Trophoblast cell (in vitro differentiated cells and primary cell): ENCODE measurements at regions not wholly inside any gene's neighbourhood (a gene's known extent, or its start where the extent isn't known, plus 50 kb on each side); places are given as distances from the start of the nearest gene placed in this dataset.

ENCODE experiments used
- DNase-seq, 2 donors: peaks; one replicate each; pipeline ENCODE4 v3.0.0-alpha.2; 2016
- H2AFZ ChIP-seq: 2 replicates; pipeline ENCODE4 v1.6.1; 2013; ENCODE audit warnings: low read length, moderate library complexity, mild to moderate bottlenecking; ENCODE audit not compliant: insufficient read depth, poor library complexity
- H2AK5ac ChIP-seq: 2 replicates; pipeline ENCODE4 v1.6.1; 2013; ENCODE audit warnings: mild to moderate bottlenecking, low read length
- H2BK120ac ChIP-seq: 2 replicates; pipeline ENCODE4 v1.6.1; 2013; ENCODE audit warnings: low read length, mild to moderate bottlenecking, moderate library complexity; ENCODE audit not compliant: insufficient read depth, poor library complexity
- H2BK12ac ChIP-seq: 2 replicates; pipeline ENCODE4 v1.6.1; 2013; ENCODE audit warnings: mild to moderate bottlenecking, low read length, moderate library complexity
- H2BK5ac ChIP-seq: 2 replicates; pipeline ENCODE4 v1.6.1; 2013; ENCODE audit warnings: low read length, low read depth, moderate library complexity, mild to moderate bottlenecking; ENCODE audit not compliant: poor library complexity
- H3K14ac ChIP-seq: 2 replicates; pipeline ENCODE4 v1.6.1; 2013; ENCODE audit warnings: mild to moderate bottlenecking, low read length
- H3K18ac ChIP-seq: 2 replicates; pipeline ENCODE4 v1.6.1; 2013; ENCODE audit warnings: mild to moderate bottlenecking, low read length
- H3K23ac ChIP-seq: 2 replicates; pipeline ENCODE4 v1.6.1; 2013; ENCODE audit warnings: low read length
- H3K27ac ChIP-seq: 2 replicates; pipeline ENCODE4 v1.5.1; 2013; ENCODE audit warnings: low read depth, mild to moderate bottlenecking, inconsistent platforms, low read length, moderate library complexity
- H3K27me3 ChIP-seq: 2 replicates; pipeline ENCODE4 v1.6.1; 2013; ENCODE audit warnings: inconsistent platforms, mild to moderate bottlenecking, low read length, moderate library complexity; ENCODE audit not compliant: insufficient read depth
- H3K36me3 ChIP-seq, 2 experiments: 1 replicate in 1 of 2; 2 replicates in 1 of 2; pipeline ENCODE4 v1.6.1; 2013; ENCODE audit warnings: low read length in 2 of 2, mild to moderate bottlenecking in 2 of 2, moderate library complexity in 1 of 2; ENCODE audit not compliant: insufficient read depth in 2 of 2, control insufficient read depth in 1 of 2
- H3K4ac ChIP-seq: 2 replicates; pipeline ENCODE4 v1.6.1; 2013; ENCODE audit warnings: low read depth, mild to moderate bottlenecking, low read length, moderate library complexity
- H3K4me1 ChIP-seq, 2 experiments: 1 replicate in 1 of 2; 2 replicates in 1 of 2; pipeline ENCODE4 v1.6.1; 2013; ENCODE audit warnings: low read length in 2 of 2, mild to moderate bottlenecking in 2 of 2, moderate library complexity in 1 of 2; ENCODE audit not compliant: insufficient read depth in 2 of 2, control insufficient read depth in 1 of 2
- H3K4me2 ChIP-seq: 2 replicates; pipeline ENCODE4 v1.6.1; 2013; ENCODE audit warnings: inconsistent platforms, mild to moderate bottlenecking, low read length, moderate library complexity
- H3K4me3 ChIP-seq: 2 replicates; pipeline ENCODE4 v1.5.1; 2013; ENCODE audit warnings: mild to moderate bottlenecking, low read depth, low read length, inconsistent platforms
- H3K79me1 ChIP-seq: one replicate; pipeline ENCODE4 v1.6.1; 2013; ENCODE audit warnings: low read length
- H3K79me2 ChIP-seq: 2 replicates; pipeline ENCODE4 v1.6.1; 2013; ENCODE audit warnings: low read length, mild to moderate bottlenecking; ENCODE audit not compliant: control insufficient read depth, insufficient read depth, poor library complexity
- H3K9ac ChIP-seq: 2 replicates; pipeline ENCODE4 v1.6.1; 2013; ENCODE audit warnings: mild to moderate bottlenecking, low read length
- H3K9me3 ChIP-seq: 2 replicates; pipeline ENCODE4 v1.6.1; 2013; ENCODE audit warnings: low read depth, mild to moderate bottlenecking, control low read depth, inconsistent platforms, low read length; ENCODE audit not compliant: insufficient read depth
- H4K12ac ChIP-seq: 2 replicates; pipeline ENCODE4 v1.6.1; 2013; ENCODE audit warnings: low read depth, mild to moderate bottlenecking, low read length, moderate library complexity
- H4K8ac ChIP-seq: 2 replicates; pipeline ENCODE4 v1.6.1; 2013; ENCODE audit warnings: low read depth, mild to moderate bottlenecking, low read length, moderate library complexity
- H4K91ac ChIP-seq: one replicate; pipeline ENCODE4 v1.6.1; 2013; ENCODE audit warnings: low read depth, mild to moderate bottlenecking, low read length, moderate library complexity
- WGBS: extraction: QIAGEN DNeasy Blood & Tissue Kit; methylation state at CpG from one replicate; pipeline ENCODE4 v1.1.7; 2013; ENCODE audit warnings: missing lambda C conversion rate; ENCODE audit not compliant: insufficient read length, insufficient coverage; ENCODE audit errors: extremely low coverage; 5-methylcytosine and 5-hydroxymethylcytosine counted together

- H3K4me3 ChIP-seq = no peak overlapping the region
- DNase-seq = no peak
- H3K14ac ChIP-seq = no peak overlapping the region
- no peaks in the 10 kb centered on the region for H3K79me2 ChIP-seq
- no peak overlapping the region for H3K4ac ChIP-seq
- no peak overlapping the region for H3K18ac ChIP-seq
- no peak overlapping the region for H2BK5ac ChIP-seq
- no CpG with 5 or more reads among the region's 4 CpGs for WGBS
- no peaks in the 10 kb centered on the region for H3K36me3 ChIP-seq
- no peak overlapping the region for H2BK12ac ChIP-seq
- H3K79me1 ChIP-seq = peaks cover 5% of the 10 kb centered on the region
- no peak overlapping the region for H4K12ac ChIP-seq
- no peak overlapping the region for H2BK120ac ChIP-seq
- H3K9me3 ChIP-seq = no peaks in the 10 kb centered on the region
- no peak overlapping the region for H3K4me2 ChIP-seq
- no peak overlapping the region for H4K91ac ChIP-seq
- H2AK5ac ChIP-seq = no peak overlapping the region
- H3K27ac ChIP-seq = no peak overlapping the region
- H3K23ac ChIP-seq = no peak overlapping the region
- no peaks in the 10 kb centered on the region for H3K27me3 ChIP-seq
- peaks cover 8 to 12% of the 10 kb centered on the region in 2 experiments for H3K4me1 ChIP-seq
- H3K9ac ChIP-seq = no peak overlapping the region
- H2AFZ ChIP-seq = no peak overlapping the region
- H4K8ac ChIP-seq = no peak overlapping the region
Measured at GRCh38 chr5:159759791-159760290, 156.4 kb upstream of the ADRA1B start.

GRCh38 chr5:159762921-159763320, 153.4 kb upstream of the ADRA1B start:
- H3K4me1 ChIP-seq = peaks cover 8 to 12% of the 10 kb centered on the region in 2 experiments
- peaks cover 5% of the 10 kb centered on the region for H3K79me1 ChIP-seq
- H3K27ac ChIP-seq = no peak overlapping the region
- DNase-seq = no peak
- no CpG with 5 or more reads among the region's 2 CpGs for WGBS
- no peak overlapping the region for H2AFZ ChIP-seq
- H3K36me3 ChIP-seq = no peaks in the 10 kb centered on the region
- no peaks in the 10 kb centered on the region for H3K9me3 ChIP-seq
- no peaks in the 10 kb centered on the region for H3K79me2 ChIP-seq
- no peak overlapping the region for H3K23ac ChIP-seq
- no peak overlapping the region for H4K8ac ChIP-seq
- H3K14ac ChIP-seq = no peak overlapping the region
- H3K9ac ChIP-seq = no peak overlapping the region
- no peak overlapping the region for H2BK12ac ChIP-seq
- no peak overlapping the region for H2BK120ac ChIP-seq
- no peak overlapping the region for H2BK5ac ChIP-seq
- H3K18ac ChIP-seq = no peak overlapping the region
- no peak overlapping the region for H4K12ac ChIP-seq
- H4K91ac ChIP-seq = no peak overlapping the region
- H3K27me3 ChIP-seq = no peaks in the 10 kb centered on the region
- no peak overlapping the region for H3K4me2 ChIP-seq
- H3K4ac ChIP-seq = no peak overlapping the region
- H2AK5ac ChIP-seq = no peak overlapping the region
- H3K4me3 ChIP-seq = no peak overlapping the region

GRCh38 chr5:159763562-159763961, 152.7 kb upstream of the ADRA1B start:
- no peak overlapping the region for H3K4ac ChIP-seq

GRCh38 chr5:159764283-159765134, 151.8 kb upstream of the ADRA1B start:
- Histone ChIP-seq H3K23ac (no peak overlapping the region), H2AK5ac (no peak overlapping the region), H3K36me3 (no peaks in the 10 kb centered on the region), H2BK120ac (no peak overlapping the region), H3K4me3 (no peak overlapping the region), H3K79me2 (no peaks in the 10 kb centered on the region), H3K9me3 (no peaks in the 10 kb centered on the region), H4K12ac (no peak overlapping the region), H4K91ac (no peak overlapping the region), H3K4me2 (no peak overlapping the region), H3K27me3 (no peaks in the 10 kb centered on the region), H2BK5ac (no peak overlapping the region), H2BK12ac (no peak overlapping the region), H3K14ac (peak overlapping the region; percentile 16), H3K18ac (no peak overlapping the region), H3K27ac (no peak overlapping the region), H4K8ac (peak overlapping the region; percentile 6), H3K9ac (no peak overlapping the region), H3K4me1 (peaks cover 8 to 12% of the 10 kb centered on the region in 2 experiments), H3K79me1 (peaks cover 5% of the 10 kb centered on the region), H3K4ac (no peak overlapping the region), H2AFZ (no peak overlapping the region)
- no CpG with 5 or more reads among the region's 7 CpGs for WGBS
- peak; percentile 85 to 96 for DNase-seq

More at GRCh38 chr5:159763562-159763961, 152.7 kb upstream of the ADRA1B start:
- no peak overlapping the region for H2AK5ac ChIP-seq
- H4K12ac ChIP-seq = no peak overlapping the region
- no peak overlapping the region for H3K4me2 ChIP-seq
- DNase-seq = peak; percentile 15 to 42
- peaks cover 8 to 12% of the 10 kb centered on the region in 2 experiments for H3K4me1 ChIP-seq
- H3K9ac ChIP-seq = no peak overlapping the region
- H3K79me2 ChIP-seq = no peaks in the 10 kb centered on the region
- no peak overlapping the region for H3K18ac ChIP-seq
- H2AFZ ChIP-seq = no peak overlapping the region
- H3K27me3 ChIP-seq = no peaks in the 10 kb centered on the region
- H4K91ac ChIP-seq = peak overlapping the region; percentile 51
- H2BK5ac ChIP-seq = no peak overlapping the region
- H3K14ac ChIP-seq = peak overlapping the region; percentile 16
- H2BK120ac ChIP-seq = no peak overlapping the region
- H2BK12ac ChIP-seq = no peak overlapping the region
- no peaks in the 10 kb centered on the region for H3K36me3 ChIP-seq
- WGBS = no CpG with 5 or more reads among the region's 9 CpGs
- no peaks in the 10 kb centered on the region for H3K9me3 ChIP-seq
- H4K8ac ChIP-seq = peak overlapping the region; percentile 6
- H3K4me3 ChIP-seq = no peak overlapping the region
- H3K79me1 ChIP-seq = peaks cover 5% of the 10 kb centered on the region
- H3K23ac ChIP-seq = no peak overlapping the region
- H3K27ac ChIP-seq = no peak overlapping the region
